GM19324 (cell line): ENCODE measurements at regions not wholly inside any gene's neighbourhood (a gene's known extent, or its start where the extent isn't known, plus 50 kb on each side); places are given as distances from the start of the nearest gene placed in this dataset.

Experiments used
- ATAC-seq: cut with Tn5 transposase; IDR thresholded peaks from one replicate; pipeline ENCODE4 v1.9.1; 2021; ENCODE audit warnings: mild to moderate bottlenecking, moderate library complexity; ENCODE audit not compliant: unreplicated experiment, low FRiP score

DNA sequence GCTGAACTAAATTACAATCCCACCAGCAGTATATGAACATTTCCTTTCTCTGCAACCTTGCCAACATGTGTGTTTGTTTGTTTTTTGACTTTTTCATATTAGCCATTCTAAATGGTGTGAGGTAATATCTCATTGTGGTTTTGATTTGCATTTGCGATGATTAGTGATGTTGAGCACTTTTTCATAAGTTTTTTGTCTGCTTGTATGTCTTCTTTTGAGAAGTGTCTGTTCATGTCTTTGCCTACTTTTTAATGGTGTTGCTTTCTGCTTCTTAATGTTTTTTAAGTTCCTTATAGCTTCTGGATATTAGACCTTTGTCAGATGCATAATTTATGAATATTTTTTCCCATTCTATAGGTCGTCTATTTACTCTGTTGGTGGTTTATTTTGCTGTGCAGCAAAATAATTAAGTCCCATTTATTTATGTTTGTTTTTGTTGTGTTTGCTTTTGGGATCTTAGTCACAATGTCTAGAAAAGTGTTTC lies 1262.9 kb downstream of the FSCB start:
- no peak for ATAC-seq

DNA sequence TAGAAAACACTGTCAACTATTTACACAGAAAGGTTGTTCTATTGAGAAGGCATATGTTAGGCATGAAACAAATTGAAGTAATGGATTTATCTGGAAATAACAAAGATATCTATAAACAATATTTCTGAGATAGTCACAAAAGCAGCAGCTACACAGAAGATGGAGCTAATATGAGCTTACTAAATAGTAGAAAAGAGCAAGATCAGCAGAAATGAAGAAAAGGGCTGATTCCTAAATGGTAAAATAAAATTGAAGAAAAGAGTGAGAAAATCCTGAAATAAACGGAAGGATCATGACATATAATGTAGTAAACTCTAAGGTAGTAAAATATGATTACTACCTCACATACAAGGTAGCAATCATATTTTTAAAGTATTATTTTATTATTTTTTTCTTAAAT lies 1263.9 kb downstream of the FSCB start:
- no peak for ATAC-seq

DNA sequence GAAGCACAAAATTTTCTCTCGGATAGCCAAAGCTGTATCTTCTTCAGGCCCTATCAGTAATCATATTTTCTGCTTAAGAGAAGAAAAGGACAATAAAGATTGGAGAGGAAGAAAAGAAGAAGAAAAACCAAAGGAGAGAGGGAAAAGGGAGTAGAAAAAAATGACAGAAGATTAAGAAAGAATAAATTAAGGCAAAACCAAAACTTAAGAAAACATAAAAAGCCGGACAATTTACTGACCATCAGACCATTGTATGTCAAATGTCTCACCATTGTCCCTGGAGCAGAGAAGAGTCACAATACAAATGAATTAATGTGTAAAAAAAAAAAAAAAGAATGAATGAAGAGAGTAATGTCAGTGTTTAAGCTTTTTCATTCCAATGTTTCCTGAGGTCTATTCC lies 1274.8 kb downstream of the FSCB start:
- ATAC-seq, result no peak

GRCh38 chr14:43215524-43215923 lies 1291.6 kb downstream of the FSCB start:
- no peak for ATAC-seq

DNA sequence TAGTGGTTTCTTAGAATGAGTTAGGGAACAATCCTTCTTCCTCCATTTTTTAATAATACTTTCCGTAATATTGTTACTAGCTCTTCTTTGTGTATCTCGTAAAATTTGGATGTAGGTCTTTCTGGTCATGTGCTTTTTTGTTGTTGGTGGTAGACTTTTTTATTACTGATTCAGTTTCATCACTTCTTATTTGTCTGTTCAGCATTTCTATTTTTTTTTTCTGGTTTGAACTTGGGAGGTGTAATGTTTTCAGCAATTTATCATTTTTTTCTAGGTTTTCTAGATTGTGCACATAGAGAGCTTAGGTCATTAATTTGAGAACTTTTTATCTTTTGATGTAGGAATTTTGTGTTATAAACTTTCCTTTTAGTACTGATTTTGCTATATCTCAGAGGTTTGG lies 1299.9 kb downstream of the FSCB start:
- no peak for ATAC-seq

- no peak for ATAC-seq
Measured at GRCh38 chr14:43204816-43205215, 1302.3 kb downstream of the FSCB start.

GRCh38 chr14:43200519-43200918 lies 1306.6 kb downstream of the FSCB start:
- no peak for ATAC-seq

DNA sequence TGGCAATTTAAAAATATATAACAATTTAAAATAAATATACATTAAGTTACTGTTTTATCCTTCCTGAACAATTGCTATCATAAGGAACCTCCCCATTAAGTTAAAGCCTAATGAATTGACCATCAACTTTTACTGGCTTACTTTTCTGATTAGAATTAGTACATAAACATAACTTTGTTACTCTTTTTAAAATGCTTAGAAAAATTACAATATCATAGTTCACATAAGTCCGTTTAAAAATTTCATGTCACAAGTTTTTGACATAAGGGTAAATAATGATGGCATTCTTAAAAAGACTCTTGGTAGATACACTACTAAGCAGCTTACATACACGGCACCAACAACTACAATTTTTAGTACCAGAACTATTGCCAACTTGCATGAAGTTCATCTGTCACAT lies 1308.6 kb downstream of the FSCB start:
- no peak for ATAC-seq

DNA sequence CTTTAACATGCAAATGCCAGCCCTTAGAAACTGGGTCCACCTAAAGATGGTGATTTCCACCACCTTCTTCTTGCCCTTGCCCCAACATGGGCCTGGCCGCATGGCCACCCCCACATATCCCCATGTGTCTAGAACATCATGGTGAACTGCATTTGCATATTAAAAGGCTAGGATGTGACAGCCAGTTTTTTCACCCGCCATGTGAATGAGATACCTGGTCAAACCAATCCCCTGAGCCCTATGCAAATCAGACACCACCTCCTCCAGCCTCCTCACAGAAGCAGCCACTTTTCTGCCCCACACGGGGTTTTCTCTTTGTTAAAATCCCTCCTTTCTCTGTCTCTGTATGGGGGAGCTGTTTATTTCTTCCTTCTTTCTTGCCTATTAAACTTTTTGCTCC lies 1322.5 kb downstream of the FSCB start:
- ATAC-seq, result no peak

- no peak for ATAC-seq
Measured at GRCh38 chr14:43183916-43184315, 1323.2 kb downstream of the FSCB start.

GRCh38 chr14:43175896-43176295 lies 1331.2 kb downstream of the FSCB start:
- no peak for ATAC-seq

DNA sequence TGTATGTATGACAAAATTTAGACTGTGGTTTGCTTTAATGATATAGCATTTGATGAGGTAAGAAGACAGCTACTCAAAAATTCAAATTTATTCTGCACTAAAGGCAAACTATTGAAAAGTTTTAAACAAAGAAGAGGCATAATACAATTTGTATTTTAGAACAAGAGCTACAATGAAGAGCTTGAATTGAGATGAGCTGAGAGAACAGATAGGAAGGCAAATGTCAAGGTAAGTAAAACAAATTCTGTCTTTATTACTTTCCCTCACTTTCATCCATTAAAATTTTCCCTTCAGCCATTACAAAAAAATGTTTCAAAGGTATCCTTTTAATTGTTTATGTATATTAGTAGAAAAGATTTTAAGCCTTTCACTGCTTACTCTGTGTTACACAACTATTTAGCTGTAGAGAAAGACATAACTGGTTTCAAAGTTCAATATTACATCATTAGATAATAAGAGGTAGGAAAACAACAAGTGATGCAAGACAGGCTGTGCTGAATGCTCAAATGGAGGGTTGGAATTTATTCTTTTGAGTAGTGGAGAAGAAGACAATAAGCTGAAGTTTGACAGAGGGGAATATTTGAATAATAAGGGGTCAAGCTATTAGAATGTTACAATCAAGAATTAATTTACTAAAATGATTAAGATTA lies 1334.1 kb downstream of the FSCB start:
- no peak for ATAC-seq

GRCh38 chr14:43169722-43170121 lies 1337.4 kb downstream of the FSCB start:
- no peak for ATAC-seq

DNA sequence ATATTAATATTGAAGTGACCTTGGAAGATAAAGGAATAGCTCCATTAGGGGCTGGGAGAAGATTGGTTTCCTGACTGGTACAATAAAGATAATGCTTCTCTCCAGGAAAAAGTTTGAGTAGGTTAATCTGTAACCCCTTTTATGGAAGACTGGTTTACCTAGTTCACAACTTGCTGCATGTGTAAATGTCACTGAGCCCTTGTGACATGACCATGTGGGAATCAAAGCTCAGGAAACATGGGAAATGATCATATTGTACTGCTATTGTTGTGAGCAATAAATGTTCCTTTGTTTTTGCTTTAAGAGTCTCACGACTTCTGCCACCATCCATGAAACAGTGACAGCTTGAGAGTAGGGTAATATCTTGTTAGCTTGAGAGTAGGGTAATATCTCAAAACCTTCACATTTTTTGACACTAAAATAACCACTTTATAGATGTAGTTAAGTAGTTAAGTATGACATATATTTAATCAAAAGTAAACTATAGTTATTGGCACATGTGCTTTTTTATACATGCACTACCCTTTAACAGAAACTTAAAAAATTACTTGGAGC lies 1338.6 kb downstream of the FSCB start:
- ATAC-seq, result no peak

DNA sequence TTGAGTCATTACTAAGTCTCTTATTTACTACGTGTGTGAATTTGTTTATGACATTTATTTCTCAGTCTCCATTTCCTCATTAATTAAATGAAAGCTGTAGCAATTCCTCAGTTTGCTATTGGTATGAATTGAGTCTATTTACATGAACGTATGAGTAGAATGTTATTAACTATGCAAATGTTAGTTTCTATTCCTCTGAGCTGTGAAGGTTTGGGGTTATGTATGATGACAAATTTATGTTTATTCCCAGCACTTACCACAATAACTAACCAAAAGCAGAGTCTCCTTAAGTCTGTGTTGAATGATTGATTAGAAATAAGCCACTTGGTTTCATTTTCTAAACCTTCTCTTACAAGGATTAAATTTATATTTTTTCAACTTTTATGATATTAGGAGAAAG lies 1340.9 kb downstream of the FSCB start:
- no peak for ATAC-seq

DNA sequence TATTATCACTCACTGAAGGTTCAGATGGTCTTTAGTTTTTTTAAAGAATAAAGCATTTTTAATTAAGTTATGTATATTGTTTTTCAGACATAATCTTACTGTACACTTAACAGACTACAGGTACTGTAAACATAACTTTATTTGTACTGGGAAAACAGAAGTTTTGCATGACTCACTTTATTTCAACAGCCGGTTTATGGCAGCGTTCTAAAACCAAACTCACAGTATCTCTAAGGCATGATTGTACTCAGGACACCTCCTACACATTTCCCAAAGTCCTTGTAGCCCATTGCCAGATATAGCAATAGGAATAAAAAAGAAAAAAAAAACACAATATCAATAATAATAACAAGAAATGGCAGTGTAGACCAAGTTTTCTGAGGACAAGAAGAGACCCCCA lies 1341.4 kb downstream of the FSCB start:
- no peak for ATAC-seq

DNA sequence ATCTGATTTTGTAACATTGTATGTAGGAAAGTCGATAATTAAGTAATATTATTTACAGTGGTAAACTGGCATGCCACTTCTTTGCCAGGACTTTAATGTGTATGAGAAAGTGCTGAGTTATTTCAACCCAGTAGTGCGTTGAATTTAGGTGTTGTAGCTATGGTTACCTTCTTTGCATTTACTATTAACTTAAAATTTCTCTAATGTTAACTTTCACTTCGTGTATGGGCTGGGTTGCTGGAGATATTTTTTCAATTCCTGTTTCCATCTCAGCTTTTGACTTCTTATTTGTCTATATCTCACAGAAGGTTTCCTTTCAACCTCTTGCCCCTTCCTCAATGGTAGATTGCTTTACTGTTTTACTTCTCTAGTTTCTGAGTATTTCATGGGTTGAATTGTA lies 1345.6 kb downstream of the FSCB start:
- no peak for ATAC-seq

DNA sequence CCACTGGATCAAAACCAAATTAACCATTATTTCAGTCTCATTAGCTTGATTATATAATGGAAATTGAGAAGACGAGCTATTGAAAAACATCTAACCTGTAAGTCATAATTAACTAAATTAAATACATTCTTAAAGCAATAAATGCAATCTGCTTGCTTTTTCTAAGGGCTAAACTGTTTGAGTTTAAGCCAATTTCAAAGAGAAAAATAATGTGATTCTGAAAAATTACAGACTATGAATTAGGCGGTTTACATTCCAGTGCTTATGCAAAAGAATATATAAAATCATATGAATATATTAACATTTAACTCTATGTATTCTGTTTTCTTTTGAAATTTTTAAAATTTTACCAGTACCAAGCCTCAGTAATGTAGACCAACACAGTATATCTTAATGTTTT lies 1349.4 kb downstream of the FSCB start:
- ATAC-seq, result no peak

- ATAC-seq, result no peak
Measured at GRCh38 chr14:43155924-43156323, 1351.2 kb downstream of the FSCB start.

GRCh38 chr14:43155258-43155657 lies 1351.8 kb downstream of the FSCB start:
- ATAC-seq, result no peak

DNA sequence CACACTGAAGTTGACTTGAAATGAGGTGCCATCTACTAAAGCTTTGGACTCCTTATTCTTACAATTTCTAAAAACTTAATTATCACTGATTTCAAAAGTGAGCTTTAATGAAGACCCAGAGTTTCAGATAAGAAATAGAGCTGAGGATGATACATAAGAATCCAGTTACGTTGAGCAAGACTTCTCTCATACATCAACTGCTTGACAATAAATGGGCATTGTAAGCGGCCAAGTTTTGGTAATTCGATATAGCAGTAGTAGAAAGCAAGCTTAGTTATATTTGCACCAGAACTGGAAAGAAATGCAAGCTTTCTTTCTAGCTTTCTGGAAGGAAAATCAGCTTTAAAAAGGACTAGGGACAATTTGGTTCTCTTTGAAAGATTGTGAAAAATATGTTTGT lies 1359.6 kb downstream of the FSCB start:
- no peak for ATAC-seq

DNA sequence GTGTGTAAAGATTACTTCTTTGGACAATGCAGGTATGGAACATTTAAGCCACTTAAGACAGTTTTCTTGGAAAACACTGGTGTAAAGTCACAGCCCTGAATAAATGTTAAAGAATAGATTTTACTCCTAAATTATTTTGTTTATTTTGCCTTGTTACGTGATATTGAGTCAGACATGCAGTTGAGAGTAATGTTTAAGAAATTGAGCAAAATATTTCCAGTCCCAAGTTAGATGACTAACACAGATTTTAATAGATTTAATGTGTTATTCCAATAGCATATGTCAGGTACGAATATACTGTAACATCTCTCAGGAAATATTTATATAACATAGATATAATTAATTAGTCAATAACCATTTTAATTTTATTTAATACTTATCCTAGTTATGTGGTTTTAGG lies 1361.7 kb downstream of the FSCB start:
- no peak for ATAC-seq

GRCh38 chr14:43143106-43143505 lies 1364.0 kb downstream of the FSCB start:
- ATAC-seq, result no peak
